ENCODE measurements at regions not wholly inside any gene's neighbourhood (a gene's known extent, or its start where the extent isn't known, plus 50 kb on each side); places are given as distances from the start of the nearest gene placed in this dataset.

GRCh38 chr18:70469916-70470315, 181.1 kb downstream of the SOCS6 start:
- Histone ChIP-seq H4K20me1 (ENCODE audit: insufficient read depth, low read length) (no peaks in the 10 kb centered on the region), H3K9ac (ENCODE audit: insufficient read depth, low read depth, low read length) (no peak overlapping the region), H3K79me2 (ENCODE audit: insufficient read depth, low read length) (no peaks in the 10 kb centered on the region), H3K27ac (ENCODE audit: extremely low read length, insufficient read depth, low read length) (no peak overlapping the region), H3K27me3 (ENCODE audit: control insufficient read depth in 1 of 2, insufficient read depth in 2 of 2, low read length in 2 of 2) (no peaks in the 10 kb centered on the region), H3K36me3 (replicated peaks in 1 of 2; ENCODE audit: control insufficient read depth in 1 of 2, insufficient read depth in 2 of 2, low read length in 2 of 2) (no peaks in the 10 kb centered on the region), H2AFZ (ENCODE audit: low read length) (no peak overlapping the region), H3K4me2 (ENCODE audit: low read depth, low read length) (no peak overlapping the region), H3K4me1 (ENCODE audit: insufficient read depth, low read length) (0 out of 2 replicates have a peak, but pooled peaks cover under 1% of the 10 kb centered on the region), H3K9me3 (ENCODE audit: low read length) (no peaks in the 10 kb centered on the region), H3K4me3 (replicated peaks in 1 of 3; ENCODE audit: insufficient read depth in 1 of 3, low read depth in 2 of 3, low read length in 3 of 3) (no peak overlapping the region)
- ChIA-PET POLR2A (no interaction called here), CTCF (ENCODE audit: low intra/inter-chr PET ratio, low total read pairs) (no interaction called here)
- in situ Hi-C loops (cut with HindIII; ENCODE audit: extremely low pct_ligation_motif_present, low pct_unique_long_range_greater_than_20kb), result no loop called here
- no peak for DNase-seq (ENCODE audit: low spot score)
- 54% methylated on average over 5 of the region's 5 CpGs for WGBS (ENCODE audit: low lambda C conversion rate)
- BruUV-seq (replicated peaks), result no TSS peak
- TF ChIP-seq CSRNP1 (CRISPR knock-in tag; IDR thresholded peaks at IDR 0.05) (no peak), TFAP4 (IDR thresholded peaks at IDR 0.05; ENCODE audit: borderline replicate concordance, low read depth) (no peak), CENPX (CRISPR knock-in tag; IDR thresholded peaks at IDR 0.05) (no peak), ZNF678 (CRISPR knock-in tag; IDR thresholded peaks at IDR 0.05) (no peak), NR2F2 (IDR thresholded peaks at IDR 0.05; ENCODE audit: borderline replicate concordance, low read depth) (no peak), AHR (CRISPR knock-in tag; IDR thresholded peaks at IDR 0.05) (no peak), RFX5 (IDR thresholded peaks at IDR 0.05; ENCODE audit: low read depth, low read length) (no peak), NR2F6 (IDR thresholded peaks at IDR 0.05) (no peak), NR2F6 (CRISPR knock-in tag; IDR thresholded peaks at IDR 0.05) (no peak), MXD4 (CRISPR knock-in tag; IDR thresholded peaks at IDR 0.05) (no peak), GTF3A (CRISPR knock-in tag; conservative IDR thresholded peaks at IDR 0.05) (no peak), ZNF883 (CRISPR knock-in tag; IDR thresholded peaks at IDR 0.05; ENCODE audit: not compliant biosample characterization) (no peak), ZNF362 (CRISPR knock-in tag; IDR thresholded peaks at IDR 0.05; ENCODE audit: borderline replicate concordance) (no peak), FIP1L1 (IDR thresholded peaks at IDR 0.05; ENCODE audit: borderline replicate concordance, insufficient read depth, low read depth, low read length) (no peak), PAWR (CRISPR knock-in tag; IDR thresholded peaks at IDR 0.05; ENCODE audit: borderline replicate concordance) (no peak), ZNF160 (CRISPR knock-in tag; IDR thresholded peaks at IDR 0.05) (no peak), ZNF761 (CRISPR knock-in tag; conservative IDR thresholded peaks at IDR 0.05) (no peak), YEATS2 (CRISPR knock-in tag; IDR thresholded peaks at IDR 0.05; ENCODE audit: borderline replicate concordance) (no peak)
- ATAC-seq, result no peak
- intact Hi-C loops (cut with micrococcal nuclease; ENCODE audit: unreplicated experiment), result no loop called here
- FAIRE-seq, result no peak

All from HepG2 (cell line).